ENCODE measurements at regions not wholly inside any gene's neighbourhood (a gene's known extent, or its start where the extent isn't known, plus 50 kb on each side); places are given as distances from the start of the nearest gene placed in this dataset.
A peak's percentile ranks its signal among the peaks of the same experiment; 100 is the strongest.

- CTCF ChIA-PET, result no interaction called here
- POLR2A ChIA-PET, result no interaction called here
- Mint-ChIP-seq H3K4me1 (no peaks in the 10 kb centered on the region), H3K4me3 (no peak overlapping the region), H3K27ac (no peak overlapping the region), H3K27me3 (peaks cover 11 to 21% of the 10 kb centered on the region in 2 donors), H3K36me3 (peaks cover 0 to 7% (median 0%) of the 10 kb centered on the region in 3 donors), H3K9me3 (no peaks in the 10 kb centered on the region)
- Histone ChIP-seq H3K27me3 (ENCODE audit: insufficient read depth, low read length, poor library complexity, severe bottlenecking) (no peaks in the 10 kb centered on the region), H3K36me3 (ENCODE audit: insufficient read depth, low read length) (no peaks in the 10 kb centered on the region), H3K4me1 (ENCODE audit: insufficient read depth, low read length) (no peaks in the 10 kb centered on the region), H3K27ac (ENCODE audit: low read depth, low read length) (no peak overlapping the region), H3K9me3 (ENCODE audit: low read length) (no peaks in the 10 kb centered on the region), H3K4me3 (ENCODE audit: low read length) (no peak overlapping the region)
- no peak for DNase-seq
These were observed 96.3 kb upstream of the ANKRD1 start for GRCh38 chr10:91017198-91017597.

DNA sequence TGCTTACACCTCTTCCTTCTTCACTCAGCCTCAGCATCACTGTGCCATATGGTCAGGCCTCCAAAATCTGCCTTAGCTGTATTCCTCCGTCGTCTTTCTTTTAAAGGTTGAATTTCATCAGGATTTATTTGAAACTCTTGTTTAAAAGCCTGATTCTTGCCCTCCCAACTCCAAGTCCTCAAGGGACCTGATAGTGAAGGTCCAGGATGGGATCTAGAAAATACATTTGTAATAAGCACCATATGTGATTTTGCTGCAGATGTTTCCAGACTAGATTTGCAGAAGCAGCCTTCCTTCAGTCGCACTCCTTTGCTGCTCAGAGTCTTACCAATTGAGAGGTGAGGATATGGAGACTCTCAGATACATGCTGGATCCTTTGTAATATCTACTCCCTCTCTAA is 101.0 kb upstream of the ANKRD1 start:
- Histone ChIP-seq H3K27me3 (ENCODE audit: insufficient read depth, low read length, poor library complexity, severe bottlenecking) (no peaks in the 10 kb centered on the region), H3K4me3 (ENCODE audit: low read length) (no peak overlapping the region), H3K4me1 (ENCODE audit: insufficient read depth, low read length) (no peaks in the 10 kb centered on the region), H3K9me3 (ENCODE audit: low read length) (no peaks in the 10 kb centered on the region), H3K27ac (ENCODE audit: low read depth, low read length) (no peak overlapping the region), H3K36me3 (ENCODE audit: insufficient read depth, low read length) (no peaks in the 10 kb centered on the region)
- POLR2A ChIA-PET, result no interaction called here
- H3K36me3 Mint-ChIP-seq, result no peaks in the 10 kb centered on the region
- no peak for DNase-seq
- H3K4me1 Mint-ChIP-seq, result no peaks in the 10 kb centered on the region
- peaks cover 17 to 29% of the 10 kb centered on the region in 2 donors for H3K27me3 Mint-ChIP-seq
- CTCF ChIA-PET, result interaction anchor here (1.7 kb wide), 1 partner anchor 16 kb away, joined by 6 read pairs; no protein-coding TSS in a partner anchor
- peaks cover 0 to 3% (median 0%) of the 10 kb centered on the region in 5 donors for H3K9me3 Mint-ChIP-seq
- no peak overlapping the region for H3K27ac Mint-ChIP-seq
- H3K4me3 Mint-ChIP-seq, result no peak overlapping the region

DNA sequence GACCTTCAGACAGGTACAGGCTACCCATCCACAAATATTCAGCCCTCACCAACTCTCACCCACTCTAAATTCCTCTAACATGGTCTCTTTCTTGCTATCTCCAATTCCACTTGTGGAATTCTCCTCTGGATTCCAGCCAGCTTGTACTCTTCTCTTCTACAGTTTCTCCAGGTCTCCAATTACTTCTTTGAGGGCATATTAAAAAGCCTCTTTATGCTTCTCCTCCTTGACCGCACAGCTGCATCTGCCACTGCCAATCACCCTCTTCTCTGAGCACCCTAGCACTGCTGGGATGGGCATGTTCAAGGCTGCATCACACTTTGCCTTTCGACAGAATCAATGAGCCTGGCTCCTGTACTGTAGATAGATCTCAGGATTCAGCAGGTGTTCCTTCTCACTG is 101.5 kb upstream of the ANKRD1 start:
- H3K36me3 Mint-ChIP-seq, result no peaks in the 10 kb centered on the region
- no peaks in the 10 kb centered on the region for H3K4me1 Mint-ChIP-seq
- no peak overlapping the region for H3K4me3 Mint-ChIP-seq
- H3K27ac Mint-ChIP-seq, result no peak overlapping the region
- H3K36me3 ChIP-seq (ENCODE audit: insufficient read depth, low read length), result no peaks in the 10 kb centered on the region
- POLR2A ChIA-PET, result no interaction called here
- CTCF ChIA-PET, result interaction anchor here (1.7 kb wide), 1 partner anchor 16 kb away, joined by 6 read pairs; no protein-coding TSS in a partner anchor
- H3K27ac ChIP-seq (ENCODE audit: low read depth, low read length), result no peak overlapping the region
- peaks cover 0 to 3% (median 0%) of the 10 kb centered on the region in 5 donors for H3K9me3 Mint-ChIP-seq
- no peak for DNase-seq
- H3K4me1 ChIP-seq (ENCODE audit: insufficient read depth, low read length), result no peaks in the 10 kb centered on the region
- no peaks in the 10 kb centered on the region for H3K27me3 ChIP-seq (ENCODE audit: insufficient read depth, low read length, poor library complexity, severe bottlenecking)
- H3K27me3 Mint-ChIP-seq, result peaks cover 19 to 29% of the 10 kb centered on the region in 2 donors
- no peak overlapping the region for H3K4me3 ChIP-seq (ENCODE audit: low read length)
- no peaks in the 10 kb centered on the region for H3K9me3 ChIP-seq (ENCODE audit: low read length)

DNA sequence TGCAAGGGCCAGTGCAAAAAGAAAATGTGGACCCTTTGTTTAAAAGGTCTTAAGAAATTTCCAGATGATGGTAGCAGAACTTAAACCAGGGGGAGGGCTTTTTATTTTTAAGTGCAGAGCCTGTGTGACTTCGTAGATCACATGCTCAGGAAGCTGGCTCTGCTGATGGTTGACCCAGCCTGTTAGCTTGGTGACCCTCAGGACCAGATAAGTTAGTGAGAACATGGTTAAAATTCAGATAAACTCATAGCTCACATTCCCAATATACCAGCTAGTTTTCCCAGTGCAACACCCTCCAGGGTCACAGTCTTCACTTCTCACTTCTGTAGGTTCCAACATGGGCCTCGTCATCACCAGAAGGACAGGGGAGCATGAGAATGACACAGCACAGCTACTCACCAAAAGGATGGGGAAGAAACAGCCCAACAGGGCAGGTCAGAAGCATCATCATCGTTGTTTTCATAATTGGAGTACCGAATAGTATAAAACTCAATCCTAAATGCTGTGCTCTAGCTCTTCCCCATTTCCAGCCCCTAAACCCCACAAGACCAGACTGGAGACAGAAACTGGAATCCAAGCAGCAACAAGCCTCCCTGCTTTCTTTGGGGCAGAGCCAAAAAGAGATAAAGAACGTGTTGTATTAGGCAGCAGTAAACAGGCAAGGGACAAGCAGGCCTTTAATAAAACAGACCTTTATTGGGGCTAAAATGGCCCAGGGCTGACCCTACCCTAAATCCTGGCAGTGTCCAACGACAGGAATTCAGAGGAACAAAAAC is 102.2 kb upstream of the ANKRD1 start:
- POLR2A ChIA-PET, result no interaction called here
- H3K27me3 Mint-ChIP-seq, result peaks cover 21 to 29% of the 10 kb centered on the region in 2 donors
- no peaks in the 10 kb centered on the region for H3K4me1 ChIP-seq (ENCODE audit: insufficient read depth, low read length)
- H3K4me3 Mint-ChIP-seq, result no peak overlapping the region
- H3K27ac Mint-ChIP-seq, result no peak overlapping the region
- H3K4me1 Mint-ChIP-seq, result no peaks in the 10 kb centered on the region
- no peaks in the 10 kb centered on the region for H3K36me3 ChIP-seq (ENCODE audit: insufficient read depth, low read length)
- CTCF ChIA-PET, result interaction anchor here (1.7 kb wide), 1 partner anchor 17 kb away, joined by 6 read pairs; no protein-coding TSS in a partner anchor
- no peak overlapping the region for H3K27ac ChIP-seq (ENCODE audit: low read depth, low read length)
- H3K27me3 ChIP-seq (ENCODE audit: insufficient read depth, low read length, poor library complexity, severe bottlenecking), result no peaks in the 10 kb centered on the region
- peaks cover 0 to 3% (median 0%) of the 10 kb centered on the region in 5 donors for H3K9me3 Mint-ChIP-seq
- H3K36me3 Mint-ChIP-seq, result peaks cover 0 to 2% (median 0%) of the 10 kb centered on the region in 3 donors
- no peak for DNase-seq
- H3K9me3 ChIP-seq (ENCODE audit: low read length), result no peaks in the 10 kb centered on the region
- no peak overlapping the region for H3K4me3 ChIP-seq (ENCODE audit: low read length)

DNA sequence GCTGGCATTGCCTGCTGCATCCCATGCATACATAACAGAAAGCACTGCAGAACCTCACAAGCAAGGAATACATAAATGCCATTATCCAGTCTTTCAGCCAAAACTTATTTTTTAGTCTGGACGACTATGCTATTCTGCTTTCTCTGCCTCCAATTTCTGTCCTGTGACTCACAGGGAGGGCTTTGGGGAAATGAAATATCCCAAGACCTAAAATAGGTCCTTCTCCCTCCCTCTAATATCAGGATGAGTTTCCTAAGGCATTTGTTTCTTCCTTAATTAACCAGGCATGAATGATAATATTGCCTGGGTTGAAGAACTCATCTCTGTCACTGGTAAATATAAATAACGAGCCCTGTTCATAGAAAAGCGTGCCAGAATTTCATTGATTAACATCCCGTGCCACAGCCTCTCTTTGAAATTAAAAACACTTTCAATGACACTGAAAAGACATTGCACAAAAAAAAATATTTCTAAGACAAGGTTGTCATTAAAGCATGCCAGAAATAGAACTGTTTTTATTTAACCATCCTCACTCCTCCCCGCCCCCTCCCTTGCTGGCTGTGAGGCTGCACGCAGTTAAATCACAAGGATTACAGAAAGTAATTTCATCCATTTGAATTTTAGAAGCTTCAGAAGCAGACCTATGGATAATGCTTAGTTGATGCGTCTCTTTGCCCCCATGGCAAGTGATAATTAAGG is 103.0 kb upstream of the ANKRD1 start:
- Histone ChIP-seq H3K27ac (ENCODE audit: low read depth, low read length) (no peak overlapping the region), H3K27me3 (ENCODE audit: insufficient read depth, low read length, poor library complexity, severe bottlenecking) (no peaks in the 10 kb centered on the region), H3K9me3 (ENCODE audit: low read length) (no peaks in the 10 kb centered on the region), H3K36me3 (ENCODE audit: insufficient read depth, low read length) (no peaks in the 10 kb centered on the region), H3K4me3 (ENCODE audit: low read length) (no peak overlapping the region), H3K4me1 (ENCODE audit: insufficient read depth, low read length) (no peaks in the 10 kb centered on the region)
- no peak for DNase-seq
- peaks cover 0 to 3% (median 0%) of the 10 kb centered on the region in 5 donors for H3K9me3 Mint-ChIP-seq
- no peaks in the 10 kb centered on the region for H3K4me1 Mint-ChIP-seq
- no peak overlapping the region for H3K27ac Mint-ChIP-seq
- peaks cover 19 to 29% of the 10 kb centered on the region in 2 donors for H3K27me3 Mint-ChIP-seq
- POLR2A ChIA-PET, result no interaction called here
- H3K36me3 Mint-ChIP-seq, result peaks cover 0 to 5% (median 0%) of the 10 kb centered on the region in 3 donors
- H3K4me3 Mint-ChIP-seq, result no peak overlapping the region
- CTCF ChIA-PET, result no interaction called here

DNA sequence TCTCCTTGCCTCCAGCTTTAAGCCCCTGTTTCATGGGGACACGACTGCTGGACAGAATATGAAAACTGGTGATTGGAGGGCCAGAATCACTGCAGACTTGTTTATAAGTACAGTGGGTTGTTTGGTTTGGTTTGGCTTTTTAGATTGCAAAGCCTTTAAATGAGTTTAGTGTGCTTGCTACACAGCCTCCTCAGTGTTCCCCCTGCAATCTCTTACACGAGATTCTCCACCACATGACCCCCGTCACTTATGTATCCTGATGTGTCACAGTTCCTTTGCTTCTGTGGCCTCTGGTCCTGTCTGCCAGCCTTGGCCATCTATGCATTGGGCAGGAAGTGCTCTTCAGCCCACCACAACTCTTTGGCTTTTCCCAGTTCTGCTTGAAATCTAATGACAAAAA is 103.7 kb upstream of the ANKRD1 start:
- CTCF ChIA-PET, result no interaction called here
- Mint-ChIP-seq H3K9me3 (peaks cover 0 to 3% (median 0%) of the 10 kb centered on the region in 5 donors), H3K36me3 (peaks cover 0 to 5% (median 0%) of the 10 kb centered on the region in 3 donors), H3K4me1 (no peaks in the 10 kb centered on the region), H3K27me3 (peaks cover 19 to 33% of the 10 kb centered on the region in 2 donors), H3K27ac (no peak overlapping the region), H3K4me3 (no peak overlapping the region)
- no peaks in the 10 kb centered on the region for H3K27me3 ChIP-seq (ENCODE audit: insufficient read depth, low read length, poor library complexity, severe bottlenecking)
- H3K36me3 ChIP-seq (ENCODE audit: insufficient read depth, low read length), result no peaks in the 10 kb centered on the region
- POLR2A ChIA-PET, result no interaction called here
- no peak overlapping the region for H3K27ac ChIP-seq (ENCODE audit: low read depth, low read length)
- H3K9me3 ChIP-seq (ENCODE audit: low read length), result no peaks in the 10 kb centered on the region
- no peaks in the 10 kb centered on the region for H3K4me1 ChIP-seq (ENCODE audit: insufficient read depth, low read length)
- no peak for DNase-seq
- no peak overlapping the region for H3K4me3 ChIP-seq (ENCODE audit: low read length)

- no peak for DNase-seq
- peaks cover 23% of the 10 kb centered on the region for H3K4me1 ChIP-seq (ENCODE audit: insufficient read depth, low read length)
- peak overlapping the region in 3 of 8 donors; percentile 49 to 85 (median 71) for H3K27ac Mint-ChIP-seq
- no peak overlapping the region for H3K27ac ChIP-seq (ENCODE audit: low read depth, low read length)
- ChIA-PET POLR2A (no interaction called here), CTCF (no interaction called here)
- peaks cover 4% of the 10 kb centered on the region in 2 donors for H3K27me3 Mint-ChIP-seq
- H3K36me3 Mint-ChIP-seq, result peaks cover 0 to 5% (median 0%) of the 10 kb centered on the region in 3 donors
- peaks cover 23 to 25% (median 25%) of the 10 kb centered on the region in 3 donors for H3K4me1 Mint-ChIP-seq
- no peak overlapping the region for H3K4me3 Mint-ChIP-seq
- H3K9me3 Mint-ChIP-seq, result peaks cover 0 to 3% (median 0%) of the 10 kb centered on the region in 5 donors
- H3K27me3 ChIP-seq (ENCODE audit: insufficient read depth, low read length, poor library complexity, severe bottlenecking), result no peaks in the 10 kb centered on the region
- no peak overlapping the region for H3K4me3 ChIP-seq (ENCODE audit: low read length)
- H3K36me3 ChIP-seq (ENCODE audit: insufficient read depth, low read length), result no peaks in the 10 kb centered on the region
- H3K9me3 ChIP-seq (ENCODE audit: low read length), result no peaks in the 10 kb centered on the region
These were observed 111.8 kb upstream of the ANKRD1 start for GRCh38 chr10:91032611-91033206.

All from CD8-positive, alpha-beta memory T cell (primary cell).